Thymus (tissue), 11 donors: ENCODE measurements at regions not wholly inside any gene's neighbourhood (a gene's known extent, or its start where the extent isn't known, plus 50 kb on each side); places are given as distances from the start of the nearest gene placed in this dataset.
"Not testable (repeated sequence)": the region's sequence is repeated elsewhere in the genome, so short reads cannot be mapped to it uniquely, and the experiment has no call there.

ENCODE experiments used
- DNase-seq, 9 donors: peaks; one replicate each; pipeline ENCODE4 v3.0.0-alpha.2; 2013; ENCODE audit warnings: low spot score in 9 of 9, low read depth in 6 of 9, missing footprints in 1 of 9
- H3K27ac ChIP-seq, 2 donors: one replicate each; pipeline ENCODE4 v1.5.1; 2013; ENCODE audit warnings: control low read depth in 1 of 2, low read depth in 1 of 2, low read length in 1 of 2, mild to moderate bottlenecking in 1 of 2, moderate library complexity in 1 of 2
- H3K27me3 ChIP-seq, 2 donors: one replicate each; pipeline ENCODE4 v1.5.1; 2013; ENCODE audit warnings: low read length in 1 of 2; ENCODE audit not compliant: control insufficient read depth in 2 of 2, insufficient read depth in 1 of 2
- H3K36me3 ChIP-seq, 2 donors: one replicate each; pipeline ENCODE4 v1.5.1; 2013; ENCODE audit warnings: low read length in 1 of 2, mild to moderate bottlenecking in 1 of 2, moderate library complexity in 1 of 2; ENCODE audit not compliant: control insufficient read depth in 2 of 2, insufficient read depth in 2 of 2
- H3K4me1 ChIP-seq, 2 donors: one replicate each; pipeline ENCODE4 v1.5.1; 2013; ENCODE audit warnings: low read length in 2 of 2; ENCODE audit not compliant: control insufficient read depth in 2 of 2, insufficient read depth in 2 of 2
- H3K4me3 ChIP-seq, 2 donors: one replicate each; pipeline ENCODE4 v1.5.1; 2013; ENCODE audit warnings: low read length in 2 of 2, control low read depth in 1 of 2, mild to moderate bottlenecking in 1 of 2
- H3K9me3 ChIP-seq, 2 donors: one replicate each; pipeline ENCODE4 v1.5.1; 2013; ENCODE audit warnings: low read length in 1 of 2, mild to moderate bottlenecking in 1 of 2; ENCODE audit not compliant: control insufficient read depth in 2 of 2, insufficient read depth in 1 of 2
- WGBS: extraction: QIAGEN DNeasy Blood & Tissue Kit; methylation state at CpG from one replicate; pipeline ENCODE4 v1.1.7; 2013; 5-methylcytosine and 5-hydroxymethylcytosine counted together
- donor health status: healthy.

GRCh38 chr5:57002959-57003485 lies 51.1 kb upstream of the MIER3 start:
- Histone ChIP-seq H3K4me1 (no peaks in the 10 kb centered on the region), H3K27me3 (no peaks in the 10 kb centered on the region), H3K27ac (no peak overlapping the region), H3K9me3 (no peaks in the 10 kb centered on the region), H3K36me3 (no peaks in the 10 kb centered on the region), H3K4me3 (no peak overlapping the region)
- 84% methylated on average over 4 of the region's 4 CpGs for WGBS
- no peak for DNase-seq

GRCh38 chr5:57003566-57003965 lies 51.6 kb upstream of the MIER3 start:
- WGBS, result 98% methylated on average over 5 of the region's 5 CpGs
- H3K4me1 ChIP-seq, H3K9me3 ChIP-seq, H3K27me3 ChIP-seq, H3K4me3 ChIP-seq, H3K36me3 ChIP-seq, H3K27ac ChIP-seq, DNase-seq: not testable (repeated sequence)

- WGBS, result 97% methylated on average over 5 of the region's 5 CpGs
- Histone ChIP-seq H3K9me3 (no peaks in the 10 kb centered on the region), H3K4me3 (no peak overlapping the region), H3K27me3 (no peaks in the 10 kb centered on the region), H3K36me3 (no peaks in the 10 kb centered on the region), H3K4me1 (no peaks in the 10 kb centered on the region), H3K27ac (no peak overlapping the region)
- DNase-seq, result no peak
Observed at GRCh38 chr5:57004800-57005199, 52.9 kb upstream of the MIER3 start.

GRCh38 chr5:57007344-57007743 lies 55.4 kb upstream of the MIER3 start:
- no peak for DNase-seq
- 94% methylated on average over 2 of the region's 2 CpGs for WGBS
- H3K36me3 ChIP-seq, result no peaks in the 10 kb centered on the region
- no peak overlapping the region for H3K4me3 ChIP-seq
- no peaks in the 10 kb centered on the region for H3K27me3 ChIP-seq
- H3K4me1 ChIP-seq, result no peaks in the 10 kb centered on the region
- no peak overlapping the region for H3K27ac ChIP-seq
- no peaks in the 10 kb centered on the region for H3K9me3 ChIP-seq

GRCh38 chr5:57009811-57010210 lies 57.9 kb upstream of the MIER3 start:
- Histone ChIP-seq H3K4me3 (no peak overlapping the region), H3K36me3 (no peaks in the 10 kb centered on the region), H3K27ac (no peak overlapping the region), H3K4me1 (no peaks in the 10 kb centered on the region), H3K27me3 (no peaks in the 10 kb centered on the region), H3K9me3 (no peaks in the 10 kb centered on the region)
- 97% methylated on average over 7 of the region's 7 CpGs for WGBS
- DNase-seq, result no peak

GRCh38 chr5:57010786-57011185 lies 58.9 kb upstream of the MIER3 start:
- Histone ChIP-seq H3K27ac (no peak overlapping the region), H3K4me1 (no peaks in the 10 kb centered on the region), H3K27me3 (no peaks in the 10 kb centered on the region), H3K4me3 (no peak overlapping the region), H3K9me3 (no peaks in the 10 kb centered on the region), H3K36me3 (no peaks in the 10 kb centered on the region)
- DNase-seq, result no peak
- over 99% methylated on average over 4 of the region's 4 CpGs for WGBS

- Histone ChIP-seq H3K4me1 (no peaks in the 10 kb centered on the region), H3K27ac (no peak overlapping the region), H3K9me3 (no peaks in the 10 kb centered on the region), H3K36me3 (no peaks in the 10 kb centered on the region), H3K4me3 (no peak overlapping the region), H3K27me3 (no peaks in the 10 kb centered on the region)
- no peak for DNase-seq
- 98% methylated on average over 2 of the region's 2 CpGs for WGBS
Observed at GRCh38 chr5:57012511-57012910, 60.6 kb upstream of the MIER3 start.

GRCh38 chr5:57025961-57026360 lies 74.0 kb upstream of the MIER3 start:
- H3K36me3 ChIP-seq, result no peaks in the 10 kb centered on the region

GRCh38 chr5:57028161-57028560 lies 76.2 kb upstream of the MIER3 start:
- WGBS, result 96% methylated on average over 2 of the region's 2 CpGs
- H3K4me3 ChIP-seq, result no peak overlapping the region
- no peaks in the 10 kb centered on the region for H3K4me1 ChIP-seq
- no peaks in the 10 kb centered on the region for H3K9me3 ChIP-seq
- H3K27me3 ChIP-seq, result no peaks in the 10 kb centered on the region
- H3K36me3 ChIP-seq, result no peaks in the 10 kb centered on the region
- no peak for DNase-seq
- H3K27ac ChIP-seq, result no peak overlapping the region

More at GRCh38 chr5:57025961-57026360, 74.0 kb upstream of the MIER3 start:
- Histone ChIP-seq H3K4me1 (no peaks in the 10 kb centered on the region), H3K27me3 (no peaks in the 10 kb centered on the region), H3K4me3 (no peak overlapping the region), H3K9me3 (no peaks in the 10 kb centered on the region), H3K27ac (no peak overlapping the region)
- no peak for DNase-seq
- 84% methylated on average over 3 of the region's 3 CpGs for WGBS

GRCh38 chr5:57032151-57032551 lies 80.2 kb upstream of the MIER3 start:
- H3K27me3 ChIP-seq, result no peaks in the 10 kb centered on the region
- H3K4me3 ChIP-seq, result no peak overlapping the region
- no peak overlapping the region for H3K27ac ChIP-seq
- DNase-seq, result no peak
- 0% methylated on average over 1 of the region's 1 CpG for WGBS
- no peaks in the 10 kb centered on the region for H3K4me1 ChIP-seq
- H3K36me3 ChIP-seq, result no peaks in the 10 kb centered on the region
- no peaks in the 10 kb centered on the region for H3K9me3 ChIP-seq
